Esophagus muscularis mucosa (tissue), 4 donors: ENCODE measurements at regions not wholly inside any gene's neighbourhood (a gene's known extent, or its start where the extent isn't known, plus 50 kb on each side); places are given as distances from the start of the nearest gene placed in this dataset.

Source experiments
- CTCF ChIP-seq, 3 experiments: fragments of 200-600 bp in 2 of 3; fragments of 450-650 bp in 1 of 3; sonication (generic) in 2 of 3; IDR thresholded peaks; one replicate each; pipeline ENCODE4 v1.5.1; 2017 to 2019; ENCODE audit warnings: antibody characterized with exemption in 3 of 3, mild to moderate bottlenecking in 2 of 3, moderate library complexity in 1 of 3
- EP300 ChIP-seq: sonication (generic); formaldehyde crosslinking; IDR thresholded peaks from one replicate; pipeline ENCODE4 v1.6.1; 2017; ENCODE audit warnings: antibody characterized with exemption
- POLR2A ChIP-seq: fragments of 450-650 bp; IDR thresholded peaks from one replicate; pipeline ENCODE4 v1.6.1; 2017; ENCODE audit warnings: antibody characterized with exemption, moderate library complexity, mild to moderate bottlenecking, low read depth

GRCh38 chr11:116595305-116595880, 177.4 kb downstream of the BUD13 start:
- no peak for TF ChIP-seq CTCF (IDR thresholded peaks at IDR 0.05)
- TF ChIP-seq POLR2A = no peak
- TF ChIP-seq EP300 = no peak
